ENCODE measurements at regions not wholly inside any gene's neighbourhood (a gene's known extent, or its start where the extent isn't known, plus 50 kb on each side); places are given as distances from the start of the nearest gene placed in this dataset.

DNA sequence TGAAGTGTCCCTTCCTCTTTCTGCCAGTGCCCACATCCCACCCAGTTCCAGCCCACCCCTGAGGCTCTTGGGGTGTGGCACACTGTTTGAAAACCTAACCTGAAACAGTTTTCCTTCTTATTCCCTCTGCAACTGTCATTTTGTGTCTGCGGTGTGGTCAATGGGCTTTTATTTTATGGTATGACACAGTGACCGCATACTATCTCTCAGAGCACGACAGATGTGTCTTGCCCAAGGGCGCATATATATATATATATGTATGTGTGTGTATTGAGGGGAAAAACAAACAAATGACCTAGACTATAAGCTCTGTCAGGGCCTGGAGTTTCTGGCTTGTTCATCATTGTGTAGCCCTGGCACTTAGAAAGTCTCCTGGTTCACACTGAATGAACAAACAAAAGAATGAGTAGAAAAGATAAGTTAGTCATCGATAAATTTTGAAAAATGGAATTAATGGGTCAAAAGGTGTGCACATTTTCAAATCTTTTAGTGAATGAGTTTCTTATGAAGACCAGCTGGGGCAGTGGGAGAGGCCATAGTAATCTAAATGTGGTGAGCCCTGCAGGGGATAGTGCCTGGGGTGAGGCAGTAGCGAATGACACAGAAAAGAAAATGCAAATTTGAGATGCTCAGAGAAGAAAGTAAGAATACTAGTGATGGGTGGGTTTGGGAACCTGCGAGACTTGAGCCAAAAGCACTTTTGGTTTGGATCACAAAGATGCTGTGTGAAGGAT is 198.4 kb downstream of the SNX10 start:
- DNase-seq: no peak

DNA sequence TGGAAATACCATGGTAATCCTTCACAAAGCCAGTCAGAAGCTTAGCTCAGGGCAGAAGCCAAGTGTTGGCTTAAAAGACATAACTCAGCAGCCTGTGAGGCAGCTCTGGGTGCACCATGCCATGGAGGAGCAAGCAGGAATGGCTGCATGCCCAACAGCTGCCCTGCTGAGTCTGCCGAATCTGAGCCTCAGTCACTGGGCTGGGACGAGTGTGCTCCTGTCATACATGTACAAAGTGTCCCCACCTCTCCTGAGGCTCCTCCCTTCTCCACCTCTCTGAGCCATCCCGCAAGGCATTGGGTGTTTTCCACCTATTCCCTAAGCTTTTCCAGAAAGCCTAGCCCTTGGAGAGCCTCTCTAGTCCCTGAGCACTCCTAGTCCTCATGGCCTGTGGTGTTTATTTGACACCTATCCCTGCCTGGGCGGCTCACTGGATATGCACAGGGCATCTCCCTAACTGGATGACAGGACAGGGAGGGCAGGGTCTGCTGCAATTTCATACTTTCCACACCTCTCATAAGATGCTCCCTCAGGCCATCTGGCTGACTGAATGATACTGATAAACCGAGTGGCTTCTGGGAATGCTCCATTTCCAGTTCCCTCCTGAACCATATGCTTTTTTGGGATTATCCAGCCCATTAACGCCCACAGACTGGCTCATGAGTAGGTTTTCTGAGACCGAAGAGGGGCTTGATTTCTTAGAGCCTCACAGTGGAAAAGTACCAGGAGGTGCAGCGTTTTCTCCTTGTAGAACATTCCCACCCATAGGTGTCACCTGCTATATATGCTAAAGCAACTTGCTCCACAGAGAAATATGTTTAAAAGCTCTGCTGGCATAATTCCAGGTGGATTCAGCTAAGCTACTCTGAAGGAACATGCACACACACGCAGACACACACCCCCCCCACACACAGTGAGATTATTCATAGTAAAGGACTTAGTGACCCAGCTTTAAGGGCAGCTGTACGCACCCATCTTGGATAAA is 199.3 kb downstream of the SNX10 start:
- no peak for DNase-seq

DNA sequence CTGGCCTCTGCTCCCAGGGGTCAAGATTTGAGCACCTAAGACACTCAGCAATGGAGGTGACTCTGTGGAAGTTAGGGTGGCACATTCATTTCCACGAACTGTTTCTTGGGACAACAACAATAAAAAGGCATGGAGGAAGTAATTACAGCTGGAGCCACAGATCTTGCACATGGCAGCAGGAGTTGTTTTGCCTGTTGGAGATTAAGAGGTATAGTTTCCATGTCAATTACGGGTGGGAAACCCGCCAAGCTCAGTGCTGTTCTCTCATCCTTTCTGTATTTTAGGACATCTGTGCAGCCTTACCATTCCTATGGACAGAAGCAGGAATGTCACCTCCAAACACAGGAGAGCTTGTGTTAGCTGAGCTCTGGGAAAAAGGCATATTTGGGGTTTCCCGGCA is 201.2 kb downstream of the SNX10 start:
- no peak for DNase-seq

DNA sequence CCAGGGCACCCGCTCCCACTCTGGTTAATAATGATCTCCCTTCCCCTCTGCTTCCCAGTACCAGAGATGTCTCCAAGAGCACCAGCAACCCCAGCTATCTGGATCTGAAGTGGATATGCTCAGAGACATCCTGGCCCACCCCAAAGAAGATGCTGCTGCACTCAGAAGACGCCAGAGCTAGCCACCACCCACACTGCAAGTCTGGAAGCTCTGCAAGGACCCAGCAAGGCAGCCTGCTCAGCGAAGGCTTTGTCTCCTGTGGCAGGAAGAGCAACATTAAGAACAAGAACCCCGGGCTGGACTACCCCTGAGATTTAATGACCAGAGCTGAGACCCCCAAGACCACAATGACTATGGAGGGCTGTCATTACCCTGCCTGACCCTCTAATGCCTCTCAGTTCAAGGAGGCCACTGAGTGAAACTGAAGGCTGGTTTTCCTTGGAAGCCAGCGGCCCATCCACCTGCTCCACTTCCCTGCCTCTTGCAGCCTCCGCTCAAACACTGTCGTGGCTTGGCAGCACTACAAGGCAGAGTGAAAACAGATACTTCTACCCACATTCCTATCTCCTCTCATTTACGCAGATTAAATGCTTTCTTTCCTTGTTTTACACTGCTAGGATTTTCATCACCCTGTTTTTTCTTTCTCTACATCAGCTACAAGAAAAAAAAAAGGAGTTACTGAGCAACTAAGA is 202.2 kb downstream of the SNX10 start:
- DNase-seq: no peak

- no peak for DNase-seq
Observed at GRCh38 chr7:26495569-26495968, 203.9 kb downstream of the SNX10 start.

GRCh38 chr7:26497801-26498596 is 206.3 kb downstream of the SNX10 start:
- DNase-seq: no peak

DNA sequence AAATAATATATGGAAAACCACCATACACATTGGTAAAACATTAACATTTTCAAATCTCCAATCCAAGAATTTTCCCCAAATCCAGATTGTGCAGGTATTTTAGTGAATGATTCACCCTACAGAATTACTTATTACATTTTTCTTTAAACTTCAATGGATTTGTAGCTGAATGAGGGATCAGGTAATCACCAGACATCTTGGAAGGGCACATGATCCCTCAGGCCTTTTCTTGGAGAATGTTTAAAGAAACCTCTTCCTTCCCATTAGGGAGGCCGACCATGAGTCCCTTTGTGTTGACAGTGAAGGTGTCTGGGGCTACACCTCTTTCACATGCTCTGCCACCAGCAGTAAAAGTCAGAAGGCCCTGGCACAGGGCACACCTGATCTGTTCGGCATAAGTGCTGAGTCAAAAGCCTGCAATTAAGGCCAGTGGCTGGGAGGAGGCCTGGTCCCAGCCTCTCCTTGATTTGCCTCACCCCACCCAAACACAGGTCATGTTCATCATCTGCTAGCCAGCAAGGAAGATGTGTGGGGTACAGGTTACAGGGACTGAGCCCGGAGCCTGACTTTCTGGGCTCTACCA is 207.7 kb downstream of the SNX10 start:
- no peak for DNase-seq

DNA sequence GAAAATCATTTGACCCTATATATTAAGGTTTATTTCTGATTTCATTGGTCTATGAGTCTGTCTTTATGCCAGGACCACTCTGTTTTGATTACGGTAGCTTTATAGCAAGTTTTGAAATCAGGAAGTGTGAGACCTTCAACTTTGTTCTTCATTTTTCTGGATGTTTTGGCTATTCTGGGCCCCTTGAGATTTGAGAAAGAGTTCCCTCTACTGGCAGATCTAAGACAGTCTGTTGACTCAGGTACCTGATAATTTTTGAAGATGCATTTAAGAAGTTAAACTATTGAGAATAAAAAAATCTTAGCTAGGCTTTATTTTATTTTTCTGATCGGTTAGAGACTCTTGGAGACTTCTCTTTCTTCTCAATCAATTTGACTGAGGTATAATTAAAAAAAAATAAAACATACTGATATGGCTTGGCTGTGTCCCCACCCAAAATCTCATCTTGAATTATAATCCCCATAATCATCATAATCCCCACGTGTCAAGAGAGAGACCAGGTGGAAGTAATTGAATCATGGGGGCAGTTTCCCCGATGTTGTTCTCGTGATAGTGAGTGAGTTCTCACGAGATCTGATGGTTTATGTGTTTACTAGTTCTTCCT is 209.2 kb downstream of the SNX10 start:
- DNase-seq: peak; percentile 62

- no peak for DNase-seq
Observed at GRCh38 chr7:26504411-26505120, 212.9 kb downstream of the SNX10 start.

GRCh38 chr7:26506196-26506595 is 214.5 kb downstream of the SNX10 start:
- no peak for DNase-seq

- no peak for DNase-seq
Observed at GRCh38 chr7:26507108-26507987, 215.7 kb downstream of the SNX10 start.

DNA sequence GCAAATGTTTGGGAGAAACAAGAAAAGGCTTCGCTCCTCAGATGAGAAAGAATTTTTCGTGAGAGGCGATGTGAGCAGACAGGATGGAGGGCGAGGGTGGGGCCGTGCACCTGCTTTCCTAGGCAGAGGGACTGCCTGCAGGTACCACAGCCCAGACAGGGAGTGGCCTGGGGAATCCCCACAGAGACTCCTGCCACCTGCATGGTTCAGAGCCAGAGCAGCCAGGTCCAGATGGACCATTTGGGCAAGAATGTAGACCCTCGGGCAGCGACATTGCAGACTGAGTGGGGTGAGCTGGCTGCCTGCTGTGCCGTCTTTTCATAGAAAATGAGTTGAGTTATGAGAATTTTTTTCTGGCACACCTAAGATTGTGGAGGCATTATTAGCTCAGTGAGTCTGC is 216.8 kb downstream of the SNX10 start:
- DNase-seq: no peak

DNA sequence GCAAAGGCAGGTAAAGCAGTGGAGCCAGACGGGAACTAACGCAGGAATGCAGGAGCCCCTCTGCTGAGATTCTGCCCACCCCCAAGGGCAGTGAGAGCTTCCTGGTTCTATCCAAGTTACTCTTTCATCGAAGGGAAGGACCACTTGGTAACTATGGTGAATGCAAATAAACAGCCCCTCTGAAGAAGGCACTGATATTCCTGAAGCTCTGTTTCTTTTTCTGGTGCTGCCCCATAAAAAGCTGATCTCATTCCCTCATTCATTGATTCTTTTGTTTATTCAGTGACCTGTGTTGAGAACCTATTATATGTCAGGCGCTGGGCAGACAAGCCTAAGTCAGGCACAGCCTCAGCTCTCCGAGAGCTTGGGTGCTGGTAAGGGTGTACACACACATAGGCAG is 217.3 kb downstream of the SNX10 start:
- DNase-seq: no peak

DNA sequence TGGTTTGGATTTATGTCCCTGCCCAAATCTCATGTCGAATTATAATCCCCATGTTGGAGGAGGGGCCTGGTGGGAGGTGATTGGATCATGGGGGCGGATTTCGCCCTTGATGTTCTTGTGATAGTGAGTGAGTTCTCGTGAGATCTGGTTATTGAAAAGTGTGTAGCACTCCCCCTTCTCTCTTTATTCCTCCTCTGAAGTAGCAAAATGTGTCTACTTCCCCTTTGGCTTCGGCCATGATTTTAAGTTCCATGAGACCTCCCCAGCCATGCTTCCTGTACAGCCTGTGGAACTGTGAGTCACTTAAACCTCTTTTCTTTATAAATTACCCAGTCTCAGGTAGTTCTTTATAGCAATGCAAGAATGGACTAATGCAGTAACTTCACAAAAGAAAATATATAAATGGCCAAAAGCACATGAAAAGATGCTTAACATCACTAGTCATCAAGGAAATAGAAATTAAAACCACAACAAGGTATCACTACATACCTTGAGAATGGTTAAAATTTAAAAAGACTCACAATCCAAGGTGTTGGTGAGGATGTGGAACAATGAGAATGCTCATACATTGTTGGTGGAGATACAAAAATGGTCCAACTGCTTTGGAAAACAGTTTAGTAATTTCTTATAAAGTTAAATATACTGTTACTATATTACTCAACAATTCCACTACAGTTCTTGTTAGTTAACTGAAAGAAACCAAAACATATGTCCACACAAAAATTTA is 218.7 kb downstream of the SNX10 start:
- DNase-seq: peak; percentile 5

DNA sequence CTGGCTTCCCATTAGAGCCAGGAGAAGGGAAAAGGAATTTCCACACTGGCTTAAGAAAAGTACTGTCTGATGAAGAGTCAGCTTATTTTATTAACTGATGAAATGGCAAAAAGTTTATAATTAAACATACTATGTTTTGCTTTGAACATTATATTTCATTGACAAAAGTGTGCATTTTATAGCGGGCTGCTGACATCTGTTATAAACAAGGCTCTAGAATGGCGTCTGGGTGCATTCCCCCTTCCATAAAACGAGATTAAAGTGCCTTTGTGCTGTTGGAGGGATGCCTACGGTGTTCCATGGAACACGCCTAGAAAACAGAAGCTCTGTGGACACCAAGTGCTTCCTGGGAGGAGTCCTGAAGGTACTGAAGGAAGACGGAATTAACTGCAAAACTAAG is 220.2 kb downstream of the SNX10 start:
- no peak for DNase-seq

DNA sequence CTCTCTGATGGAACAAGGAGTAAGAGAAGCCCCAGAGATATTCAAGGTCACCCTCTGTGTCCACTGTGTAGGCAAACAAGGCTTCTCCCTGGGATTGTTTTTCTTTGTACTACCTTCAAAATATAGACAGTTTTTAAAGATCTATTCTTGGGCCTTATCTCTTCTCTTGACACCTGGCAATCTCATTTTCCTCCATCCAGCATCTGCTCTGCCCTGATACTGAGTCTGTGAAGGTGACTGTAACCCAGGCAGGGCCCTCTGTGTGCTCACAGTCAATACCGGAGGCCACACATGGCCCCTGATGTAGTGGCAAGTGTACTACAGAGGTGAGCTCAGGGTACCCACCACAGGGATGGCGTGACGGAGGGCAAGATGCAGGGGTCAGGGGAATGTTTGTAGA is 221.1 kb downstream of the SNX10 start:
- no peak for DNase-seq

DNA sequence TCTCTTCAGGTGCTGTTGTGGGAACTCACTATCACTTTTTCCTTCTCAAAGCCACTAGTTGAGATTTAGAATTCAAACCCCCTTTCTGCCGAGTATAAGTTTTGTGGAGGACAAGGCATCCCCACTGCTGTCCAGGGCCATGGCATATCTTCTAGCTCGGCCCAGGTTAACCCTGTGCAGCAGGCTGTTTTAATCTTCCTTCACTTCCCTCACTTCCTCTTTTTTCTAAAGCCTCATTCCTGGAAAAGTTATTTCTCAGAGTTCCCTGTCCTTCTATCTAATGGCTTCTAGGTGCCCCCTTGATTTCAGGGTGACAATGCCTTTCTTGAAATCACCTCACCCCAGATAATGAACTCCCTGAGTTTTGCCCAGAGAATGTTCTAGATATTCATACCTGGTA is 222.3 kb downstream of the SNX10 start:
- no peak for DNase-seq

DNA sequence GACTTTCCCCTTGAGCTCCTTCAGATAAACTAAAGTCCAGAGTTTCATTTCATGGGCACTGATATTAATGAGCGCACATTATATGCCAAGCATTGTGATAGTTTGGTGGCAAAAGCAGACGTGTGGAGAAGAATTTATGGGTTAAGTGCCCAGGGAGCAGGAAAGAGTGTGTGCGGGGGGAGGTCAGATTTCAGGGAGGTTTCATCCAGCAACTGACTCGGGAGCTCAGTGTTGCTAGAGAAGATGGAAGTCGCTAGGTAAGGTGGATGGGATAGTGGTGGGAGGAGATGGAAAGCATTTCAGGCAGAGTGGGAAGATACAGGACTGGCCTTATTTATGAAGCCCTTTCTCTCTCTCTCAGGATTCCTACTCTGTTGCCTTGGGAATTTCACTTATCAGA is 223.0 kb downstream of the SNX10 start:
- no peak for DNase-seq

DNA sequence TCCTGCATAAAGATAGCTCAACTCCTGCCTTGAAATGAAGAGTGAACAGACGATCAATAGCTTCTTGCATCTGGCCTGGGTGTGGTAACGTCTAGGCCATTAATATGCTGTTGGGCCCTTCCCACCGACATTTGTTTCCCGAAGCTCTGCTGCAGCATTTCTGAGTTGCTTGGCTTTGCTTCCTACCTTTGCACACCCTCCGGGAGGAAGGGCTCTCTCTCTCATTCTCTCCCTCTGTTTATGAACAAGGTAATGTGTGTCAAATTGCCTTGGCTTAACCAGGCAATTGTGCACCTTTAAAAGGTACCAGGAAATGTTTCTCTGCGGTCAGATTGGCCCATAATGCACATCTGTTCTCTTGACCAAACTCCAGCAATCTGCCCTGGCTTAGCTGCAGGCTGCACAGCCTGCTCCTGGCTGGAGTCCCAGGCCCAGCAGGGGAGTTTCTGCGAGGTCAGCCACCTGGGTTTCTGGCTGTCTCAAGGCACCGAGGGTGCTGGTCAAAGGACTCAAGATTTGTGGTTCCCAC is 223.7 kb downstream of the SNX10 start:
- DNase-seq: no peak

Data from suppressor macrophage treated with lipopolysaccharide for 4 hours (primary cell).